Sigmoid colon (tissue), 6 donors: ENCODE measurements at regions not wholly inside any gene's neighbourhood (a gene's known extent, or its start where the extent isn't known, plus 50 kb on each side); places are given as distances from the start of the nearest gene placed in this dataset.

Experiments
- DNase-seq: peaks from one replicate; pipeline ENCODE4 v3.0.0-alpha.2; 2019
- H3K27ac ChIP-seq, 4 donors: fragments of 200-600 bp; sonication (generic); one replicate each; pipeline ENCODE4 v1.5.1; 2016 to 2019; ENCODE audit warnings: mild to moderate bottlenecking in 1 of 4
- H3K27me3 ChIP-seq, 3 donors: fragments of 200-600 bp; sonication (generic); one replicate each; pipeline ENCODE4 v1.5.1; 2019; ENCODE audit warnings: mild to moderate bottlenecking in 1 of 3
- H3K36me3 ChIP-seq, 4 donors: fragments of 200-600 bp; sonication (generic); one replicate each; pipeline ENCODE4 v1.5.1; 2016 to 2019
- H3K4me1 ChIP-seq, 4 donors: fragments of 200-600 bp; sonication (generic); one replicate each; pipeline ENCODE4 v1.5.1; 2017 to 2019
- H3K4me3 ChIP-seq, 4 donors: fragments of 200-600 bp; sonication (generic); one replicate each; pipeline ENCODE4 v1.5.1; 2017 to 2019; ENCODE audit warnings: mild to moderate bottlenecking in 2 of 4, moderate library complexity in 1 of 4
- H3K9me3 ChIP-seq, 4 donors: fragments of 200-600 bp in 3 of 4; sonication (generic) in 3 of 4; one replicate each; pipeline versions ENCODE4 v1.5.1 to v1.6.1; 2013 to 2019
- EP300 ChIP-seq, 4 donors: sonication (generic); formaldehyde crosslinking; IDR thresholded peaks; one replicate each; pipeline ENCODE4 v1.6.1; 2017; ENCODE audit warnings: antibody characterized with exemption in 4 of 4
- POLR2A ChIP-seq, 2 donors: fragments of 450-650 bp; IDR thresholded peaks; one replicate each; pipeline ENCODE4 v1.6.1; 2016; ENCODE audit warnings: antibody characterized with exemption in 2 of 2, mild to moderate bottlenecking in 2 of 2, moderate library complexity in 2 of 2
- POLR2AphosphoS5 ChIP-seq, 4 donors: sonication (generic); formaldehyde crosslinking; IDR thresholded peaks; one replicate each; pipeline ENCODE4 v1.6.1; 2017; ENCODE audit warnings: antibody characterized with exemption in 4 of 4
- whole genome bisulfite sequencing, 2 donors: extraction: QIAGEN DNeasy Blood & Tissue Kit; methylation state at CpG; one replicate each; pipeline ENCODE4 v1.1.7; 2013; 5-methylcytosine and 5-hydroxymethylcytosine counted together
- intact Hi-C: fragments of 100-400 bp; cut with DNase I; formaldehyde crosslinking; loops from one replicate; pipeline ENCODE4 v1.15.1; 2023
- TF ChIP-seq, protein P1 (sequence below), 4 experiments: fragments of 450-650 bp in 3 of 4; fragments of 200-600 bp in 1 of 4; IDR thresholded peaks; one replicate each; pipeline ENCODE4 v1.5.1; 2016 to 2019; ENCODE audit warnings: antibody characterized with exemption in 4 of 4, mild to moderate bottlenecking in 3 of 4, moderate library complexity in 2 of 4
- donor health status: healthy with polysubstance abuse.
- donor health status: healthy.

DNA sequence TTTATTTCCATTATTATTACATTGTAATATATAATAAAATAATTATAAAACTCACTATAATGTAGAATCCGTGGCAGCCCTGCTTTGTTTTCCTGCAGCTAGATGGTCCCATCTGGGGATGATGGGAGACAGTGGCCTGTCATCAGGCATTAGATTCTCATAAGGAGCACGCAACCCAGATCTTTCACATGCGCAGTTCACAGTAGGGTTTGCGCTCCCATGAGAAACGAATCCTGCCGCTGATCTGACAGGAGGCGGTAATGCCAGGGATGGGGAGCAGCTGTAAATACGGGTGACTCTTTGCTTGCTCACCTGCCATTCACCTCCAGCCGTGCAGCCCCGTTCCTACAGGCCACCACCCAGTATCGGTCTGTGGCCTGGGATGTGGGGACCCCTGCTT lies 1879.3 kb upstream of the WWC1 start:
- Histone ChIP-seq H3K4me3 (no peak overlapping the region), H3K27ac (no peak overlapping the region), H3K36me3 (no peaks in the 10 kb centered on the region), H3K4me1 (no peaks in the 10 kb centered on the region), H3K9me3 (no peaks in the 10 kb centered on the region), H3K27me3 (no peaks in the 10 kb centered on the region)
- TF ChIP-seq, protein P1, sequence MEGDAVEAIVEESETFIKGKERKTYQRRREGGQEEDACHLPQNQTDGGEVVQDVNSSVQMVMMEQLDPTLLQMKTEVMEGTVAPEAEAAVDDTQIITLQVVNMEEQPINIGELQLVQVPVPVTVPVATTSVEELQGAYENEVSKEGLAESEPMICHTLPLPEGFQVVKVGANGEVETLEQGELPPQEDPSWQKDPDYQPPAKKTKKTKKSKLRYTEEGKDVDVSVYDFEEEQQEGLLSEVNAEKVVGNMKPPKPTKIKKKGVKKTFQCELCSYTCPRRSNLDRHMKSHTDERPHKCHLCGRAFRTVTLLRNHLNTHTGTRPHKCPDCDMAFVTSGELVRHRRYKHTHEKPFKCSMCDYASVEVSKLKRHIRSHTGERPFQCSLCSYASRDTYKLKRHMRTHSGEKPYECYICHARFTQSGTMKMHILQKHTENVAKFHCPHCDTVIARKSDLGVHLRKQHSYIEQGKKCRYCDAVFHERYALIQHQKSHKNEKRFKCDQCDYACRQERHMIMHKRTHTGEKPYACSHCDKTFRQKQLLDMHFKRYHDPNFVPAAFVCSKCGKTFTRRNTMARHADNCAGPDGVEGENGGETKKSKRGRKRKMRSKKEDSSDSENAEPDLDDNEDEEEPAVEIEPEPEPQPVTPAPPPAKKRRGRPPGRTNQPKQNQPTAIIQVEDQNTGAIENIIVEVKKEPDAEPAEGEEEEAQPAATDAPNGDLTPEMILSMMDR (IDR thresholded peaks at IDR 0.05): no peak
- TF ChIP-seq POLR2AphosphoS5 (IDR thresholded peaks at IDR 0.05) (no peak), POLR2A (IDR thresholded peaks at IDR 0.05) (no peak), EP300 (IDR thresholded peaks at IDR 0.05) (no peak)
- intact Hi-C loops: no loop called here
- 92 to 93% methylated on average over 11 of the region's 11 CpGs for WGBS, 2 donors
- no peak for DNase-seq

DNA sequence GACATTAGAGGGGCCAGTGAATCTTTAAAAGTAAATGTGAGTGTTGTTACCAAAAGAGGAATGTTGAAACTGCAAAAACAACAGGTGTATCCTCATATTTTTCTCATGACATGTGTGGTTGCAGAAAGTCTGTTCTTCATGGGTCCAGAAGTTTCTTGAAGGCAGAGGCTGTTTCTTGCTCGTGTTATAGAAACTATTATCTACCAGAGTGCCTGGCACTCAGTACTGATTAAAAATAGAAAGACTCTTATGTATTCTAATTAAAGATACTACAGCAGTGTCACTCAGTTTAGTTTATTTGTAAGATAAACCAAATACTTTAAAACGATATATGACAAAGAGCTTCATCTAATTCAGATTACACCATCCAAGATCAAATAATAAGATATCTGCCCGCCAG lies 1864.2 kb upstream of the WWC1 start:
- WGBS, 2 donors: 64 to 72% methylated on average over 3 of the region's 3 CpGs
- Histone ChIP-seq H3K4me3 (no peak overlapping the region), H3K27ac (no peak overlapping the region), H3K27me3 (no peaks in the 10 kb centered on the region), H3K4me1 (no peaks in the 10 kb centered on the region), H3K36me3 (no peaks in the 10 kb centered on the region), H3K9me3 (no peaks in the 10 kb centered on the region)
- TF ChIP-seq EP300 (IDR thresholded peaks at IDR 0.05) (no peak), POLR2A (IDR thresholded peaks at IDR 0.05) (no peak), POLR2AphosphoS5 (IDR thresholded peaks at IDR 0.05) (no peak)
- TF ChIP-seq, protein P1 (IDR thresholded peaks at IDR 0.05): no peak
- DNase-seq: no peak
- intact Hi-C loops: no loop called here

DNA sequence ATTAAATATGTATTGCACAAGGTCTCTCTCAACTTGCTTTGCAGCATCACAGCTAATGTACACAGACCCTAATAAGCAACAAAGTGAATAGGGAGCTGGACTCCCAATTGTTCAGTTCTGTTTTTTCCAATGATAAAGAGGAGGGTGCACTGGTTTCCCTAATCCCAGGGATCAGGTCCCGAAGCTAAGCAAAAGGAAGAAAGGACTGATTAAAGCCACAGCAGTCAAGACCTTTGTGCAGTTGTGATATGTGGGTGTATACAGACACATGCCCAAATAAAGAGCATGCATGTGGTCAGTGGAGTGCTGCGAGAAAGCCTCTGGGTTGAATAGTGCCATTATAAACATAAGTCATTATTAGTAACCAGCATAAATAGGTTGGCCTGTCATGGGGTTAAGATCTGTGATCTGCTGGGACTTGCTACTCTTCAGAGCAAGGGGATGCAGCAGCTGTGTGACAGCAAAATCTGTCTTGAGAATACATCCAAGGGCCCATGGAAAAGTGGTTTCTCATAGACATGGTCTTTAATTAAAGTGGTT lies 1863.1 kb upstream of the WWC1 start:
- TF ChIP-seq, protein P1 (IDR thresholded peaks at IDR 0.05): no peak
- no peak for TF ChIP-seq POLR2AphosphoS5 (IDR thresholded peaks at IDR 0.05)
- no peak for TF ChIP-seq EP300 (IDR thresholded peaks at IDR 0.05)
- intact Hi-C loops: no loop called here
- H3K36me3 ChIP-seq: no peaks in the 10 kb centered on the region
- H3K4me1 ChIP-seq: no peaks in the 10 kb centered on the region
- WGBS, 2 donors: 90% methylated on average over 2 of the region's 2 CpGs
- no peak overlapping the region for H3K4me3 ChIP-seq
- H3K27ac ChIP-seq: no peak overlapping the region
- no peak for DNase-seq
- H3K27me3 ChIP-seq: no peaks in the 10 kb centered on the region
- no peaks in the 10 kb centered on the region for H3K9me3 ChIP-seq

DNA sequence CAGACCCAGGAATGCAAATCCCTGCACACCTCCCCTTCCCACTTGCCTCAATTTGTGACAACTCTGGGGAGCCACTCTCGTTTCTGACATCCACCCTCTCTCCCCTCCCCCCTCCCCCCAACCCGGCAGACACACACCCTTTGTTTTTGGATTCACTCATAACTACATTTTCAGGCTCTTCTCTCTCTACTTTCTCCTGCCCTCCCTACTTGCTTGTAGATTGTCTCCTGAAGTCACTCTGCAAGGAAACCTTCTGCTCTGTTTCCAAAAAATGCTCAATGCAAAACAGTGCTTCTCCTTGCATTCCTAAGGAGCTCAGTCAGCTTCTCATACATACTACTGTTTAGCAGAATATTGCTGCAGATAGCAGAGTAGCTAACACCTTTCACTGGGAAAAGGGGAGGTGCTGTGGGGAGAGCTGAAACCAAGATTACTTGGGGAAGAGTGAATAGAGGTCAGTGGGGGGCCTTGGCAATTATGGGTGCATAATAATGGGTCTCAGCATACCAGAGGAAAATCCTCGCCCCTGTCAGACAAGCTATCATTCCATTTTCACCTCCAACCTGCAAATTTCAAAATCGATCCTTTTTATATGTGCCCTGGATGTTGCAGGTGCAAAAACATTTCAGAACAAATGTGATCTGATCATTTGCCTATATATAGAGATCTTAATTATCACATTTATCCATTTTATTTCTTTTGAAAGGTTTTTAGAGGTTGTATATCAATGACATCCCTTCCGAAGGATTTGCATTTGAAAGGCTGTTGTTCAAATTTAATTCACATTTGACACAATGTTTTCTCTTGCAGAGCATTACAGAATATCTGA lies 1860.7 kb upstream of the WWC1 start:
- Histone ChIP-seq H3K27ac (no peak overlapping the region), H3K4me3 (no peak overlapping the region), H3K27me3 (no peaks in the 10 kb centered on the region), H3K4me1 (no peaks in the 10 kb centered on the region), H3K36me3 (no peaks in the 10 kb centered on the region), H3K9me3 (no peaks in the 10 kb centered on the region)
- intact Hi-C loops: no loop called here
- TF ChIP-seq POLR2AphosphoS5 (IDR thresholded peaks at IDR 0.05) (no peak), EP300 (IDR thresholded peaks at IDR 0.05) (no peak), POLR2A (IDR thresholded peaks at IDR 0.05) (no peak)
- TF ChIP-seq, protein P1 (IDR thresholded peaks at IDR 0.05): no peak
- DNase-seq: no peak
- 33 to 42% methylated on average over 5 of the region's 5 CpGs for WGBS, 2 donors
